A673 (cell line): ENCODE measurements at regions not wholly inside any gene's neighbourhood (a gene's known extent, or its start where the extent isn't known, plus 50 kb on each side); places are given as distances from the start of the nearest gene placed in this dataset.

Experiments
- BruUV-seq: library from RNA; stranded (reverse); fragments of 400-500 nt; replicated peaks from 2 replicates; lab custom pipeline; 2021; lab: Mats Ljungman, UMichigan
- CTCF ChIA-PET: fragments of 300-600 bp; sonication (Branson Sonifier 250); formaldehyde crosslinking; loops from one replicate; lab custom pipeline; 2022; ENCODE audit warnings: antibody characterized with exemption; lab: Charles Lee
- POLR2A ChIA-PET: fragments of 300-600 bp; sonication (Branson Sonifier 250); formaldehyde crosslinking; loops from one replicate; lab custom pipeline; 2022; ENCODE audit warnings: antibody characterized with exemption; ENCODE audit not compliant: low non-redundant PET; lab: Charles Lee
- DNase-seq: peaks from one replicate; pipeline ENCODE4 v3.0.0-alpha.2; 2015; ENCODE audit warnings: low spot score
- H3K27ac ChIP-seq: fragments of 200-600 bp; sonication (generic); 2 replicates; pipeline ENCODE4 v1.5.1; 2016; ENCODE audit warnings: mixed run types, low read depth, mild to moderate bottlenecking, mixed read lengths, antibody characterized with exemption, low read length; ENCODE audit not compliant: poor library complexity, severe bottlenecking
- H3K27me3 ChIP-seq: fragments of 200-600 bp; sonication (generic); replicated peaks from 2 replicates; pipeline ENCODE4 v1.6.1; 2017; ENCODE audit warnings: mixed run types, low read depth, mild to moderate bottlenecking, mixed read lengths, antibody characterized with exemption, low read length; ENCODE audit not compliant: insufficient read depth, poor library complexity
- H3K36me3 ChIP-seq: fragments of 200-600 bp; sonication (generic); 2 replicates; pipeline ENCODE4 v1.6.1; 2016; ENCODE audit warnings: mixed run types, mild to moderate bottlenecking, mixed read lengths, antibody characterized with exemption, low read length; ENCODE audit not compliant: insufficient read depth, poor library complexity, severe bottlenecking
- H3K4me1 ChIP-seq: fragments of 200-600 bp; sonication (generic); 2 replicates; pipeline ENCODE4 v1.6.1; 2017; ENCODE audit warnings: mixed run types, mild to moderate bottlenecking, mixed read lengths, antibody characterized with exemption, low read length; ENCODE audit not compliant: insufficient read depth, poor library complexity, severe bottlenecking
- H3K4me3 ChIP-seq: fragments of 200-600 bp; sonication (generic); 2 replicates; pipeline ENCODE4 v1.5.1; 2016; ENCODE audit warnings: low read depth, mixed run types, mild to moderate bottlenecking, mixed read lengths, low read length; ENCODE audit not compliant: poor library complexity, severe bottlenecking
- H3K9me3 ChIP-seq: fragments of 200-600 bp; sonication (generic); 2 replicates; pipeline ENCODE4 v1.6.1; 2016; ENCODE audit warnings: mixed run types, low read depth, mild to moderate bottlenecking, mixed read lengths, antibody characterized with exemption, low read length; ENCODE audit not compliant: poor library complexity, severe bottlenecking
- CTCF ChIP-seq: fragments of 300-800, 200-600 bp; sonication (generic); conservative IDR thresholded peaks from 2 replicates; pipeline ENCODE4 v1.5.1; 2017; ENCODE audit warnings: low read depth, mild to moderate bottlenecking, antibody characterized with exemption, low read length, moderate library complexity, mixed read lengths
- EZH2 ChIP-seq: fragments of 200-600 bp; sonication (generic); IDR thresholded peaks from 2 replicates; pipeline ENCODE4 v1.6.1; 2017; ENCODE audit warnings: borderline replicate concordance, low read depth, mild to moderate bottlenecking, mixed read lengths, antibody characterized with exemption, low read length; ENCODE audit not compliant: poor library complexity, severe bottlenecking
- intact Hi-C: fragments of 100-400 bp; cut with micrococcal nuclease; formaldehyde crosslinking; loops from one replicate; pipeline ENCODE4 v1.10.0; 2022; ENCODE audit not compliant: unreplicated experiment

DNA sequence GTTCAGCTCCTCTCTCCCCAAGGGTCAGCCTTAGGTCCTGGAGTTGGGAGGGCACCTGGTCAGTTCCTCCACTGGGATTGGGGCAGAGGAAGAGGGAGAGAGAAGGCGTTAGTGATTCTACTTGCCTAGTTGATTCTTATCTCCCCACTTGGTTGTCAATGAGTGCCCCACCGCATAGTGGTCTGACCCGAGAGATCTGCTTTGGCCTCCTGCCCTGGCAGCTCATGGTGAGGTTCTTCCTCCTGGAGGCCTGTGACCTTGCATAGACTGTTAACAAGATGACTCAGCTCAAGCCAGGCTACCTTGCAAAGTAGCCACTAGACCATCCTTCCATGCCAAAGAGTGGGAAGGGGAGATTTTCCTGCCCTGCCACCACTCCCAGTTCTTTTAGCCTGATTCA lies 160.6 kb downstream of the TMEM200A start:
- Histone ChIP-seq H3K27me3 (no peaks in the 10 kb centered on the region), H3K4me3 (no peak overlapping the region), H3K4me1 (no peaks in the 10 kb centered on the region), H3K36me3 (no peaks in the 10 kb centered on the region), H3K9me3 (no peaks in the 10 kb centered on the region), H3K27ac (no peak overlapping the region)
- no TSS peak for BruUV-seq
- intact Hi-C loops = no loop called here
- ChIA-PET POLR2A (interaction anchor here (0.5 kb wide), 1 partner anchor 11 kb away, joined by 3 read pairs; no protein-coding TSS in a partner anchor), CTCF (no interaction called here)
- no peak for TF ChIP-seq CTCF
- no peak for TF ChIP-seq EZH2
- DNase-seq = no peak

- no peaks in the 10 kb centered on the region for H3K27me3 ChIP-seq
- CTCF ChIA-PET = no interaction called here
- no peak overlapping the region for H3K4me3 ChIP-seq
- BruUV-seq = no TSS peak
- H3K27ac ChIP-seq = no peak overlapping the region
- DNase-seq = no peak
- intact Hi-C loops = no loop called here
- H3K36me3 ChIP-seq = no peaks in the 10 kb centered on the region
- no peaks in the 10 kb centered on the region for H3K4me1 ChIP-seq
- no peaks in the 10 kb centered on the region for H3K9me3 ChIP-seq
- TF ChIP-seq CTCF (no peak), EZH2 (no peak)
- POLR2A ChIA-PET = no interaction called here
These were observed 161.4 kb downstream of the TMEM200A start for GRCh38 chr6:130527173-130527572.

- intact Hi-C loops = no loop called here
- TF ChIP-seq CTCF = no peak
- TF ChIP-seq EZH2 = no peak
- H3K9me3 ChIP-seq = no peaks in the 10 kb centered on the region
- no peak overlapping the region for H3K4me3 ChIP-seq
- no peak overlapping the region for H3K27ac ChIP-seq
- ChIA-PET POLR2A (no interaction called here), CTCF (no interaction called here)
- H3K36me3 ChIP-seq = no peaks in the 10 kb centered on the region
- H3K4me1 ChIP-seq = no peaks in the 10 kb centered on the region
- no peak for DNase-seq
- BruUV-seq = no TSS peak
- H3K27me3 ChIP-seq = no peaks in the 10 kb centered on the region
These were observed 163.8 kb downstream of the TMEM200A start for GRCh38 chr6:130529569-130530149.
